AG04450 (cell line): ENCODE measurements at regions not wholly inside any gene's neighbourhood (a gene's known extent, or its start where the extent isn't known, plus 50 kb on each side); places are given as distances from the start of the nearest gene placed in this dataset.
"Not testable (repeated sequence)": the region's sequence is repeated elsewhere in the genome, so short reads cannot be mapped to it uniquely, and the experiment has no call there.

ENCODE experiments used
- CTCF ChIA-PET: fragments of 300-600, 350-600 bp; formaldehyde crosslinking; extraction: SDS; loops from one replicate; lab custom pipeline; 2022; ENCODE audit warnings: antibody characterized with exemption, inconsistent platforms; lab: Charles Lee
- POLR2A ChIA-PET: fragments of 350-600 bp; formaldehyde crosslinking; extraction: SDS; loops from one replicate; lab custom pipeline; 2021; ENCODE audit warnings: antibody characterized with exemption, inconsistent platforms; lab: Yijun Ruan, JAX
- DNase-seq: peaks from one replicate; pipeline ENCODE4 v3.0.0-alpha.2; 2011; ENCODE audit warnings: low read depth, low spot score
- H3K27ac ChIP-seq: one replicate; pipeline ENCODE4 v1.5.1; 2012; ENCODE audit warnings: low read depth, low read length, control low read depth
- H3K27me3 ChIP-seq: one replicate; pipeline ENCODE4 v1.6.0; 2012; ENCODE audit warnings: low read length; ENCODE audit not compliant: control insufficient read depth, insufficient read depth
- H3K4me3 ChIP-seq: 2 replicates; pipeline ENCODE4 v1.5.1; 2011; ENCODE audit warnings: mild to moderate bottlenecking, low read depth, low read length, control low read depth
- H3K9me3 ChIP-seq: 2 replicates; pipeline ENCODE4 v1.5.1; 2012; ENCODE audit warnings: low read length; ENCODE audit not compliant: control insufficient read depth, insufficient read depth
- TF ChIP-seq, protein P1 (sequence below): IDR thresholded peaks from 2 replicates; pipeline ENCODE4 v1.5.1; 2011; ENCODE audit warnings: low read depth, low read length, control low read depth, inconsistent platforms

DNA sequence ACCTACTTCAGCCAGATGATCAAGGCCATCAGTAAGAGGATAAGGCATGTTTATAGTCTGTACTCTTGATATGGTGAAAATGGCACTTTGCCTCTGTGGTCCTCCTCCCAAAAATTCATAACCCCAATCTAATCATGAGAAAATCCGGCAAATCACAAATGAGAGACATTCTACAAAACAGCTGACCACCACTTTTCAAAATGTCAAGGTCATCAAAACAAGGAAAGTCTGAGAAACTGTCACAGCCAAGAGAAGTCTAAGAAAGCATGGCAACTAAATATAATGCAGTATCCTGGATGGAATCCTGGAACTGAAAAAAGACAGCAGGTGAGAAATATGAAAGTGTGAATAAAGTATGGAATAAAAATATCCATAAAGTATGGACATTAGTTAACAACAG is 226.6 kb upstream of the INTU start:
- Histone ChIP-seq H3K27me3 (no peaks in the 10 kb centered on the region), H3K27ac (no peak overlapping the region), H3K4me3 (no peak overlapping the region), H3K9me3 (peaks cover 4% of the 10 kb centered on the region; the same call in 1 of the 2 replicates)
- POLR2A ChIA-PET: no interaction called here
- TF ChIP-seq, protein P1, sequence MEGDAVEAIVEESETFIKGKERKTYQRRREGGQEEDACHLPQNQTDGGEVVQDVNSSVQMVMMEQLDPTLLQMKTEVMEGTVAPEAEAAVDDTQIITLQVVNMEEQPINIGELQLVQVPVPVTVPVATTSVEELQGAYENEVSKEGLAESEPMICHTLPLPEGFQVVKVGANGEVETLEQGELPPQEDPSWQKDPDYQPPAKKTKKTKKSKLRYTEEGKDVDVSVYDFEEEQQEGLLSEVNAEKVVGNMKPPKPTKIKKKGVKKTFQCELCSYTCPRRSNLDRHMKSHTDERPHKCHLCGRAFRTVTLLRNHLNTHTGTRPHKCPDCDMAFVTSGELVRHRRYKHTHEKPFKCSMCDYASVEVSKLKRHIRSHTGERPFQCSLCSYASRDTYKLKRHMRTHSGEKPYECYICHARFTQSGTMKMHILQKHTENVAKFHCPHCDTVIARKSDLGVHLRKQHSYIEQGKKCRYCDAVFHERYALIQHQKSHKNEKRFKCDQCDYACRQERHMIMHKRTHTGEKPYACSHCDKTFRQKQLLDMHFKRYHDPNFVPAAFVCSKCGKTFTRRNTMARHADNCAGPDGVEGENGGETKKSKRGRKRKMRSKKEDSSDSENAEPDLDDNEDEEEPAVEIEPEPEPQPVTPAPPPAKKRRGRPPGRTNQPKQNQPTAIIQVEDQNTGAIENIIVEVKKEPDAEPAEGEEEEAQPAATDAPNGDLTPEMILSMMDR: no peak
- CTCF ChIA-PET: no interaction called here
- no peak for DNase-seq

DNA sequence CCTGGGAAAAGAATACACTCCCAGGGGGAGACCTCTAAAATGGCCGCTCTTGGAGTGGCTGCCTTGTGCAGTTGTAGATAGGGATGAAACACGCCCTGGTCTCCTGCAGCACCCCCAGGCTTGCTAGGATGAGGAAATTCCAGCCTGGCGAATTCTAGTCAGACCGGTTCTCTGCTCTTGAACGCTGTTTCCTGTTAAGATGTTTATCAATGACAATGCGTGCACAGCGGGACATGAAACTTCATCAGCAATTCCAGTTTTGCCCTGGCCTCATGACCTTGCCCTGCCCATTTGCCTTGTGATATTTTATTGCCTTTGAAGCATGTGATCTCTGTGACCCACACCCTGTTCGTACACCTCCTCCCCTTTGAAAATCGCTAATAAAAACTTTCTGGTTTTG is 225.2 kb upstream of the INTU start:
- POLR2A ChIA-PET, H3K4me3 ChIP-seq, CTCF ChIA-PET, H3K27me3 ChIP-seq, H3K27ac ChIP-seq, H3K9me3 ChIP-seq, DNase-seq: not testable (repeated sequence)

DNA sequence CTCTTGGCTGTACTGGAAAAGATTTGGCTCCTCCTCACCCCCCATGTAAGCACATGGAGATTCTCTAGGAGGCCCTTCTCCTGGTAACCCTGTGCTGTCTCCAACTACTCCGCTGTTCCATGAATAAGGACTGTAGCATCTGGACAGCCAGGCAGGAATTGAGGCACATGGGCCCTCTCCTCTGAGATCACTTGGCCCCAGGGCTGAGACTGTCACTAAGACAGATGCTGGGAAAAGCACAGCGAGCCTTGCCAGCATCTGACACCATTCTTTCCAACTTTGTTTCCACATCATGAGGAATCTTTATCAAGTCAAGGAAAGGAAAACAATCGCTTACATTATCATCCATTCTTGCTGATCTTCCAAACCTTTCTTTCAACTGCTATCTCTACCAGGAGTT is 222.6 kb upstream of the INTU start:
- Histone ChIP-seq H3K4me3 (no peak overlapping the region), H3K9me3 (peaks cover 4% of the 10 kb centered on the region; the same call in 1 of the 2 replicates), H3K27me3 (no peaks in the 10 kb centered on the region), H3K27ac (no peak overlapping the region)
- POLR2A ChIA-PET: no interaction called here
- CTCF ChIA-PET: interaction anchor here (1.3 kb wide), 1 partner anchor 9 kb away, joined by 4 read pairs; no protein-coding TSS in a partner anchor
- TF ChIP-seq, protein P1: no peak
- no peak for DNase-seq

DNA sequence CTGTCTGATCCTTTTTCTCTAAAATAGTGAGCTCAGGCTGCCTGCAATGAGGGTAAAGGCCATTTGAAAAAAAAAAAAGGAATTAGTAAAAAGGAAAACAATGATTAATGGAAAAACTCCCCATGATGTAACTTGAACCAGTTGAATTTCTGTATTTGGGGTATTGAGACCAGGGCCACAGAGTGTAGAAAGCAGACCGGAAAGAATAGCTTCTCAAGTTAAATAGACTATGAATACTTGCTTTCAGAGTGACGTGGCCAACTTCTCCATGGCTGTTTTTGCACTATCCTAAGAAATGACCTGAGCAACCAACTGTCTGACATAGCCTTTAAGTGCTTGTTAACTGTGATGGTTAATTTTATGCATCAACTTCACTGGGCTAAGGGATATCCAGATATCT is 222.1 kb upstream of the INTU start:
- POLR2A ChIA-PET: no interaction called here
- Histone ChIP-seq H3K9me3 (peaks cover 4% of the 10 kb centered on the region; the same call in 1 of the 2 replicates), H3K4me3 (no peak overlapping the region), H3K27me3 (no peaks in the 10 kb centered on the region), H3K27ac (no peak overlapping the region)
- TF ChIP-seq, protein P1: no peak
- no peak for DNase-seq
- CTCF ChIA-PET: interaction anchor here (1.2 kb wide), 1 partner anchor 37 kb away, joined by 3 read pairs; no protein-coding TSS in a partner anchor

DNA sequence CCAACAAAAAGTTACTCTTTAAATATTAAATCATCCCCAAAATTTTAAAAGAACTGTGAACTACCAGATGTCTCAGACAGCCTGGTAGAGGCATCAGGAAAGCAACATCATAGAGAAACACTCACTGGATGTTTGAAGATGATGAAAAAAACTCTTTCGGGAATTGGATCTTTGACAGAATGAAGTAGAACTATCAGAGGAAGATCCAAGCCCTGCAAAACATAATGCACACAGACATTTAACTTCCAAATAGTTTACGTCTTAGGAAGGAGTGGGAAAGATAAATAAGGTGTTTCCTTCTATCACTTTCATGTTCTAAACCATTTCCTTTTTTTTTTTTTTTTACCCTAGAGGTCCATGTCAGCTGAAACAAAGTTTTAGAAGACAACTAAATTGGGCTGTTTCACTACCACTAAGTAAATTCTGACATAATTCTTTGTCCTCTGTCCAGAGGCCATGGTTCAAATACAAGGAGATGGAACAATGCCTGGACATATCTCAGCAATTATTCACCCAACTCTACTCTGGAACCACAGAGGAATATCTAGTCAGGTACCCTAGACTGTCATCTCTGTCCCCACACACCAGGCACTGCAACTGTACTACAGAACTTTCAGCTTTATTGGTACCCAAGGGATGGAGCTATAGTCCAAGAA is 217.7 kb upstream of the INTU start:
- Histone ChIP-seq H3K4me3 (no peak overlapping the region), H3K27ac (no peak overlapping the region), H3K27me3 (no peaks in the 10 kb centered on the region), H3K9me3 (no peaks in the 10 kb centered on the region)
- TF ChIP-seq, protein P1: no peak
- ChIA-PET CTCF (interaction anchor here (1.0 kb wide), 1 partner anchor 14 kb away, joined by 4 read pairs; no protein-coding TSS in a partner anchor), POLR2A (no interaction called here)
- DNase-seq: no peak
